A549 (cell line): ENCODE measurements at regions not wholly inside any gene's neighbourhood (a gene's known extent, or its start where the extent isn't known, plus 50 kb on each side); places are given as distances from the start of the nearest gene placed in this dataset.

Experiments used
- ATAC-seq, 2 experiments: fragments of 200-7000 bp in 1 of 2; fragments of >200 bp in 1 of 2; cut with Nextera tagmentation in 1 of 2; cut with Tn5 transposase in 1 of 2; 3 replicates each; pipeline versions ENCODE4 v1.8.0 to v1.9.1; 2018 to 2020; ENCODE audit warnings: mild to moderate bottlenecking in 1 of 2, moderate library complexity in 1 of 2
- CTCF ChIA-PET: fragments of 300-600 bp; sonication (Branson Sonifier 250); formaldehyde crosslinking; extraction: SDS; loops from one replicate; lab custom pipeline; 2021; ENCODE audit warnings: antibody characterized with exemption, inconsistent platforms; lab: Yijun Ruan, JAX
- POLR2A ChIA-PET: fragments of 350-600 bp; formaldehyde crosslinking; extraction: SDS; loops from one replicate; lab custom pipeline; 2021; ENCODE audit warnings: antibody characterized with exemption, inconsistent platforms; lab: Yijun Ruan, JAX
- DNase-seq, 2 experiments: peaks; one replicate each; pipeline versions ENCODE4 v3.0.0 to v3.0.0-alpha.2; 2011 to 2016; ENCODE audit warnings: low read depth in 1 of 2, low spot score in 1 of 2
- FAIRE-seq: peaks from 2 replicates; lab custom pipeline; 2011; peaks lifted over from hg19 to GRCh38; lab: Jason Lieb, UNC
- H3K27ac ChIP-seq, 2 experiments: fragments of >200 bp; sonication (Bioruptor Twin); formaldehyde crosslinking; 3 replicates each; pipeline ENCODE4 v1.5.1; 2016 to 2017
- H3K4me1 ChIP-seq: fragments of >200 bp; sonication (Bioruptor Twin); formaldehyde crosslinking; 3 replicates; pipeline ENCODE4 v1.6.1; 2016
- H3K4me2 ChIP-seq: fragments of >200 bp; sonication (Bioruptor Twin); formaldehyde crosslinking; 3 replicates; pipeline ENCODE4 v1.6.1; 2016
- H3K4me3 ChIP-seq: fragments of >200 bp; sonication (Bioruptor Twin); formaldehyde crosslinking; 3 replicates; pipeline ENCODE4 v1.5.1; 2016
- H3K9me3 ChIP-seq: fragments of >200 bp; sonication (Bioruptor Twin); formaldehyde crosslinking; 3 replicates; pipeline ENCODE4 v1.6.1; 2016
- BHLHE40 ChIP-seq: IDR thresholded peaks from 2 replicates; pipeline ENCODE4 v1.6.1; 2012; ENCODE audit warnings: low read depth, low read length, inconsistent platforms
- CBX2 ChIP-seq: fragments of 200-600 bp; sonication (generic); IDR thresholded peaks from 2 replicates; pipeline ENCODE4 v1.6.1; 2016; ENCODE audit warnings: low read depth, mild to moderate bottlenecking, borderline replicate concordance
- CBX8 ChIP-seq: fragments of 200-600 bp; sonication (generic); IDR thresholded peaks from 2 replicates; pipeline ENCODE4 v1.6.1; 2016
- CHD4 ChIP-seq: fragments of 200-600 bp; sonication (generic); IDR thresholded peaks from 2 replicates; pipeline ENCODE4 v1.6.1; 2016; ENCODE audit warnings: antibody characterized with exemption, mild to moderate bottlenecking, borderline replicate concordance
- EP300 ChIP-seq, 2 experiments: fragments of >200 bp; sonication (Bioruptor Twin); formaldehyde crosslinking; IDR thresholded peaks; 2 replicates in 1 of 2; 3 replicates in 1 of 2; pipeline ENCODE4 v1.6.1; 2016 to 2017
- FOSB ChIP-seq: fragments of 250-450 bp; sonication (Bioruptor Pico); IDR thresholded peaks from 2 replicates; pipeline ENCODE4 v1.5.0; 2020; ENCODE audit warnings: mild to moderate bottlenecking, moderate library complexity
- FOSL2 ChIP-seq, 2 experiments: fragments of 450-650 bp in 1 of 2; fragments of >200 bp in 1 of 2; sonication (Bioruptor Twin) in 1 of 2; formaldehyde crosslinking; IDR thresholded peaks; 2 replicates each; pipeline versions ENCODE4 v1.5.0 to v1.6.1; 2016 to 2020; ENCODE audit warnings: mild to moderate bottlenecking in 1 of 2, moderate library complexity in 1 of 2
- HOXB13 ChIP-seq: fragments of 250-450 bp; sonication (Bioruptor Pico); IDR thresholded peaks from 2 replicates; pipeline ENCODE4 v1.5.0; 2020; ENCODE audit warnings: low read depth, mild to moderate bottlenecking, moderate library complexity
- JUN ChIP-seq, 2 experiments: fragments of >200 bp; sonication (Bioruptor Twin); formaldehyde crosslinking; IDR thresholded peaks; 2 replicates in 1 of 2; 3 replicates in 1 of 2; pipeline ENCODE4 v1.6.1; 2016 to 2017
- JUNB ChIP-seq: fragments of >200 bp; sonication (Bioruptor Twin); formaldehyde crosslinking; IDR thresholded peaks from 2 replicates; pipeline ENCODE4 v1.6.1; 2016
- KDM1A ChIP-seq: fragments of 200-600 bp; sonication (generic); IDR thresholded peaks from 2 replicates; pipeline ENCODE4 v1.6.1; 2016; ENCODE audit warnings: low read depth, mild to moderate bottlenecking
- KDM5A ChIP-seq: fragments of 200-600 bp; sonication (generic); IDR thresholded peaks from 2 replicates; pipeline ENCODE4 v1.6.1; 2016; ENCODE audit warnings: antibody characterized with exemption, mild to moderate bottlenecking
- MAFK ChIP-seq: fragments of 450-650 bp; IDR thresholded peaks from 2 replicates; pipeline ENCODE4 v1.6.1; 2014; ENCODE audit not compliant: partially characterized antibody
- NFE2L2 ChIP-seq: fragments of 150-350 bp; conservative IDR thresholded peaks from 2 replicates; pipeline ENCODE4 v1.6.1; 2014; ENCODE audit warnings: low read length
- NPAS2 ChIP-seq: fragments of 250-450 bp; sonication (Bioruptor Pico); IDR thresholded peaks from 2 replicates; pipeline ENCODE4 v1.8.0; 2022; ENCODE audit warnings: mild to moderate bottlenecking, moderate library complexity, borderline replicate concordance
- PHF8 ChIP-seq: fragments of 200-600 bp; sonication (generic); IDR thresholded peaks from 2 replicates; pipeline ENCODE4 v1.6.1; 2016; ENCODE audit warnings: low read depth, mild to moderate bottlenecking, antibody characterized with exemption, moderate library complexity, borderline replicate concordance
- POLR2A ChIP-seq: IDR thresholded peaks from 2 replicates; pipeline ENCODE4 v1.6.1; 2012; ENCODE audit warnings: mild to moderate bottlenecking, low read length
- RAD21 ChIP-seq, 2 experiments: fragments of >200 bp in 1 of 2; sonication (Bioruptor Twin) in 1 of 2; formaldehyde crosslinking in 1 of 2; IDR thresholded peaks in 1 of 2; conservative IDR thresholded peaks in 1 of 2; 2 replicates in 1 of 2; 3 replicates in 1 of 2; pipeline ENCODE4 v1.6.1; 2012 to 2018; ENCODE audit warnings: inconsistent platforms in 1 of 2
- RCOR1 ChIP-seq: fragments of 150-350 bp; IDR thresholded peaks from 2 replicates; pipeline ENCODE4 v1.6.1; 2014; ENCODE audit warnings: antibody characterized with exemption, low read length, low read depth
- RFX5 ChIP-seq: fragments of 450-650 bp; IDR thresholded peaks from 2 replicates; pipeline ENCODE4 v1.7.1; 2014; ENCODE audit warnings: antibody characterized with exemption, mild to moderate bottlenecking, moderate library complexity
- RNF2 ChIP-seq: fragments of 200-600 bp; sonication (generic); IDR thresholded peaks from 2 replicates; pipeline ENCODE4 v1.6.1; 2016; ENCODE audit warnings: low read depth, mild to moderate bottlenecking, antibody characterized with exemption, moderate library complexity, borderline replicate concordance
- SREBF2 ChIP-seq: fragments of 450-650 bp; IDR thresholded peaks from 2 replicates; pipeline ENCODE4 v1.6.1; 2014; ENCODE audit warnings: mild to moderate bottlenecking, moderate library complexity
- TP53 ChIP-seq: fragments of 250-450 bp; sonication (Bioruptor Pico); IDR thresholded peaks from 2 replicates; pipeline ENCODE4 v1.5.0; 2021; ENCODE audit warnings: mild to moderate bottlenecking, moderate library complexity
- ZC3H11A ChIP-seq: fragments of 450-650 bp; IDR thresholded peaks from 2 replicates; pipeline ENCODE4 v1.6.1; 2014; ENCODE audit warnings: antibody characterized with exemption, mild to moderate bottlenecking
- ZFP36 ChIP-seq: fragments of 450-650 bp; IDR thresholded peaks from 2 replicates; pipeline ENCODE4 v1.6.1; 2014; ENCODE audit warnings: borderline replicate concordance; ENCODE audit not compliant: partially characterized antibody
- WGBS: methylation state at CpG from one replicate; pipeline ENCODE4 v1.1.6; 2017; ENCODE audit errors: missing lambda C conversion rate; 5-methylcytosine and 5-hydroxymethylcytosine counted together
- TF ChIP-seq, protein P1 (sequence below): fragments of 450-650 bp; IDR thresholded peaks from 2 replicates; pipeline ENCODE4 v1.6.1; 2014; ENCODE audit warnings: antibody characterized with exemption
- TF ChIP-seq, protein P2 (sequence below): fragments of >200 bp; sonication (Bioruptor Twin); formaldehyde crosslinking; IDR thresholded peaks from 3 replicates; pipeline ENCODE4 v1.5.1; 2016
- TF ChIP-seq, protein P3 (sequence below): fragments of >200 bp; sonication (Bioruptor Twin); formaldehyde crosslinking; IDR thresholded peaks from 2 replicates; pipeline ENCODE4 v1.6.1; 2016
- TF ChIP-seq, protein P4 (sequence below): IDR thresholded peaks from 2 replicates; pipeline ENCODE4 v1.6.1; 2012
- TF ChIP-seq, protein P5 (sequence below): IDR thresholded peaks from 2 replicates; pipeline ENCODE4 v1.6.1; 2012; ENCODE audit warnings: low read depth, borderline replicate concordance

DNA sequence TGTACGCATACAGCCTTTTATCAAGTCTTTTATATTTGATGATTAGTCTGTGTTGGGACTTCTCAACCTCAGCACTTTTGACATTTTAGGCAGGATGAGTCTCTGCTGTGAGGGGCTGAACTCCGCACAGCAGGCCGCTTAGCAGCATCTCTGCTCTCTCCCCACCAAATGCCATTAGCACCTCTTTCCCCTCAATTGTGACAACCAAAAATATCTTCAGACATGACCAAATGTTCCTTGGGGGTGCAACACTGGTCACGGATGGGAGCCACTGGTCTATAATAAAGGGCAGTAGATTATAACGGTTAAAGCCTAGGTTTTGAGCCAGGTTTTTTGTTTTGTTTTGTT, 109.7 kb upstream of the LRIG1 start:
- Histone ChIP-seq H3K4me3 (no peak overlapping the region), H3K4me1 (no peaks in the 10 kb centered on the region), H3K9me3 (no peaks in the 10 kb centered on the region), H3K4me2 (no peak overlapping the region), H3K27ac (no peak overlapping the region; a peak in 1 of 6 replicates)
- POLR2A ChIA-PET: no interaction called here
- TF ChIP-seq KDM1A (no peak), NFE2L2 (no peak), RNF2 (no peak), RAD21 (conservative IDR thresholded peaks at IDR 0.05 in 1 of 2, IDR thresholded peaks at IDR 0.05 in 1 of 2) (no peak), HOXB13 (no peak), CBX8 (no peak), FOSB (CRISPR knock-in tag) (no peak), EP300 (IDR thresholded peaks at IDR 0.05) (no peak), SREBF2 (no peak), BHLHE40 (no peak), CHD4 (no peak), ZFP36 (no peak), FOSL2 (IDR thresholded peaks at IDR 0.05) (no peak), FOSL2 (CRISPR knock-in tag; IDR thresholded peaks at IDR 0.05) (no peak), TP53 (CRISPR knock-in tag) (no peak), JUN (IDR thresholded peaks at IDR 0.05) (no peak), PHF8 (no peak)
- TF ChIP-seq, protein P1, sequence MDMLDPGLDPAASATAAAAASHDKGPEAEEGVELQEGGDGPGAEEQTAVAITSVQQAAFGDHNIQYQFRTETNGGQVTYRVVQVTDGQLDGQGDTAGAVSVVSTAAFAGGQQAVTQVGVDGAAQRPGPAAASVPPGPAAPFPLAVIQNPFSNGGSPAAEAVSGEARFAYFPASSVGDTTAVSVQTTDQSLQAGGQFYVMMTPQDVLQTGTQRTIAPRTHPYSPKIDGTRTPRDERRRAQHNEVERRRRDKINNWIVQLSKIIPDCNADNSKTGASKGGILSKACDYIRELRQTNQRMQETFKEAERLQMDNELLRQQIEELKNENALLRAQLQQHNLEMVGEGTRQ: no peak
- TF ChIP-seq, protein P2, sequence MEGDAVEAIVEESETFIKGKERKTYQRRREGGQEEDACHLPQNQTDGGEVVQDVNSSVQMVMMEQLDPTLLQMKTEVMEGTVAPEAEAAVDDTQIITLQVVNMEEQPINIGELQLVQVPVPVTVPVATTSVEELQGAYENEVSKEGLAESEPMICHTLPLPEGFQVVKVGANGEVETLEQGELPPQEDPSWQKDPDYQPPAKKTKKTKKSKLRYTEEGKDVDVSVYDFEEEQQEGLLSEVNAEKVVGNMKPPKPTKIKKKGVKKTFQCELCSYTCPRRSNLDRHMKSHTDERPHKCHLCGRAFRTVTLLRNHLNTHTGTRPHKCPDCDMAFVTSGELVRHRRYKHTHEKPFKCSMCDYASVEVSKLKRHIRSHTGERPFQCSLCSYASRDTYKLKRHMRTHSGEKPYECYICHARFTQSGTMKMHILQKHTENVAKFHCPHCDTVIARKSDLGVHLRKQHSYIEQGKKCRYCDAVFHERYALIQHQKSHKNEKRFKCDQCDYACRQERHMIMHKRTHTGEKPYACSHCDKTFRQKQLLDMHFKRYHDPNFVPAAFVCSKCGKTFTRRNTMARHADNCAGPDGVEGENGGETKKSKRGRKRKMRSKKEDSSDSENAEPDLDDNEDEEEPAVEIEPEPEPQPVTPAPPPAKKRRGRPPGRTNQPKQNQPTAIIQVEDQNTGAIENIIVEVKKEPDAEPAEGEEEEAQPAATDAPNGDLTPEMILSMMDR: no peak
- TF ChIP-seq, protein P3, sequence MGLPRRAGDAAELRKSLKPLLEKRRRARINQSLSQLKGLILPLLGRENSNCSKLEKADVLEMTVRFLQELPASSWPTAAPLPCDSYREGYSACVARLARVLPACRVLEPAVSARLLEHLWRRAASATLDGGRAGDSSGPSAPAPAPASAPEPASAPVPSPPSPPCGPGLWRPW: no peak
- TF ChIP-seq, protein P4, sequence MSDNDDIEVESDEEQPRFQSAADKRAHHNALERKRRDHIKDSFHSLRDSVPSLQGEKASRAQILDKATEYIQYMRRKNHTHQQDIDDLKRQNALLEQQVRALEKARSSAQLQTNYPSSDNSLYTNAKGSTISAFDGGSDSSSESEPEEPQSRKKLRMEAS: no peak
- WGBS: 94% methylated on average over 5 of the region's 5 CpGs
- DNase-seq (no peak), ATAC-seq (no peak), FAIRE-seq (no peak)
- CTCF ChIA-PET: no interaction called here

DNA sequence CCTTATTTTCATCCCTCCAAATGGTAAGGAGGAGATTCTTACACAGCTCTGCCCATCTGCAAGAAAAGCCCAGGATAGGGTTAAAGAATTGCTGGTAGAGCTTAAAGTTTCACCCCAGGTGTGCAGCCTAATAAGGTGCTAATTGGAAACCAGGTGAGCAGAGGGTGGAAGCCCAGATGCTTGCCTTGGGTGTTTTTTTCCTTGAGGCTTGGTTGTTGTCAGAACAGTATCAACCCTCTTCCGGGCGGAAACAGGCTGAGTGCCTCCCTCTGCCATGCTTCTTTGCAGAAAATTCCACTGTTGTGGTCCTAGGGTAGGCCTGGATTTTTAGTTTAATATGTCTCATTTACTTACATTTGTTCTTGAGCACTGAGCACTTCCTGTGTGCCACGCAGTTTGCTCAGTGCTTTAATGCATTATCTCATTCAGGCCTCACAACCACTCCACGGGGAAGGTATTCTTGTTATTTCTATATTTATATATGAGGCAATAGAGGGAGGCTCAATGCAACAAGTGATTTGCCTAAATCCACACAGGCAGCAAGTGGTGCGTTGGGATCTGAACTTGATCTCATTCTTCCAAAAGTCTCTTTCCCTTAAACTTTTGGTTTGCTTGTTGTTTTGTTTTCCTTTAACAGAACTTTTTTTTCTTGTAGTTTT, 115.0 kb upstream of the LRIG1 start:
- 71% methylated on average over 5 of the region's 5 CpGs for WGBS
- Histone ChIP-seq H3K9me3 (no peaks in the 10 kb centered on the region), H3K4me2 (no peak overlapping the region), H3K4me3 (no peak overlapping the region), H3K27ac (no peak overlapping the region)
- DNase-seq: no peak
- FAIRE-seq: no peak
- ChIA-PET CTCF (interaction anchor here (1.4 kb wide), 1 partner anchor 13 kb away, joined by 4 read pairs; no protein-coding TSS in a partner anchor), POLR2A (no interaction called here)
- TF ChIP-seq CBX2 (no peak), POLR2A (no peak), CHD4 (no peak)
- TF ChIP-seq, all 56 proteins: peak for 0
- ATAC-seq: no peak
- H3K4me1 ChIP-seq: no peaks in the 10 kb centered on the region

DNA sequence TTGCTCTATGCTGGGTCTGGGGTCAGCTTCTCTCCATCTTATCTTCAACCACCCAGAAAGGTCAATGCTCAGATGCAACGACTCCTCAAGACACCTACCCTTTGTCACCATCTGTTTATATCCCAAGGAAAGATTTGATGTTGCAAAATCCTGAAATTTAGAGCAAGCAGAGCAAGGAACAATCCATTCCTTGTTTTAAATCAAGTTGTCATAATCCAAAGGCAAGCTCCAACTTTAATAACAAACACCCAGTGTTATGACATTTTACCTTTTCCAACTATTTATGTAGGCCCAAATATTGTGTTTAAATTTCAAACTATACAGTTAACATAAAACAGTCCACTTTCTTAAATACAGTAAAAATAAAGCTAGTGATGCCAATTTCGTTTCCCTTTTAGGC, 116.5 kb upstream of the LRIG1 start:
- ChIA-PET CTCF (interaction anchor here (1.0 kb wide), 1 partner anchor 210 kb away, joined by 3 read pairs; no protein-coding TSS in a partner anchor), POLR2A (no interaction called here)
- no peaks in the 10 kb centered on the region for H3K4me1 ChIP-seq
- no peak overlapping the region for H3K27ac ChIP-seq
- no peak for FAIRE-seq
- DNase-seq: no peak
- no peaks in the 10 kb centered on the region for H3K9me3 ChIP-seq
- 4% methylated on average over 2 of the region's 2 CpGs for WGBS
- H3K4me2 ChIP-seq: no peak overlapping the region
- H3K4me3 ChIP-seq: no peak overlapping the region
- ATAC-seq: no peak
- TF ChIP-seq PHF8: no peak
- no peak for TF ChIP-seq FOSB (CRISPR knock-in tag)
- TF ChIP-seq RFX5: no peak
- no peak for TF ChIP-seq NPAS2 (CRISPR knock-in tag)
- TF ChIP-seq SREBF2: no peak
- no peak for TF ChIP-seq KDM1A
- TF ChIP-seq MAFK: no peak
- TF ChIP-seq ZC3H11A: no peak
- TF ChIP-seq KDM5A: no peak
- TF ChIP-seq JUNB: no peak
- TF ChIP-seq, protein P5, sequence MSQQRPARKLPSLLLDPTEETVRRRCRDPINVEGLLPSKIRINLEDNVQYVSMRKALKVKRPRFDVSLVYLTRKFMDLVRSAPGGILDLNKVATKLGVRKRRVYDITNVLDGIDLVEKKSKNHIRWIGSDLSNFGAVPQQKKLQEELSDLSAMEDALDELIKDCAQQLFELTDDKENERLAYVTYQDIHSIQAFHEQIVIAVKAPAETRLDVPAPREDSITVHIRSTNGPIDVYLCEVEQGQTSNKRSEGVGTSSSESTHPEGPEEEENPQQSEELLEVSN: no peak
- TF ChIP-seq RCOR1: no peak
- TF ChIP-seq, protein P2: no peak
- TF ChIP-seq NFE2L2: no peak
